ENCODE measurements at regions not wholly inside any gene's neighbourhood (a gene's known extent, or its start where the extent isn't known, plus 50 kb on each side); places are given as distances from the start of the nearest gene placed in this dataset.

- TF ChIP-seq CTCF (IDR thresholded peaks at IDR 0.05) (no peak), ZFX (IDR thresholded peaks at IDR 0.05; ENCODE audit: borderline replicate concordance) (no peak)
These were observed 204.4 kb downstream of the FAM76B start for GRCh38 chr11:95585069-95585751.
